Neural progenitor cell (in vitro differentiated cells): ENCODE measurements at regions not wholly inside any gene's neighbourhood (a gene's known extent, or its start where the extent isn't known, plus 50 kb on each side); places are given as distances from the start of the nearest gene placed in this dataset.

Experiments
- DNase-seq: peaks from one replicate; pipeline ENCODE4 v3.0.0-alpha.2; 2016; ENCODE audit warnings: low spot score
- H2AFZ ChIP-seq: fragments of 200-600 bp; sonication (generic); replicated peaks from 2 replicates; pipeline ENCODE4 v1.6.1; 2016; ENCODE audit warnings: antibody characterized with exemption
- H3F3A ChIP-seq: fragments of 200-600 bp; sonication (generic); 2 replicates; pipeline ENCODE4 v1.6.1; 2016; ENCODE audit warnings: antibody characterized with exemption, low read depth
- H3K27ac ChIP-seq: fragments of 200-600 bp; sonication (generic); 2 replicates; pipeline ENCODE4 v1.5.1; 2016; ENCODE audit warnings: mild to moderate bottlenecking
- H3K27me3 ChIP-seq: fragments of 200-600 bp; sonication (generic); 2 replicates; pipeline ENCODE4 v1.6.1; 2016; ENCODE audit warnings: mild to moderate bottlenecking, moderate library complexity
- H3K36me3 ChIP-seq: fragments of 200-600 bp; sonication (generic); 2 replicates; pipeline ENCODE4 v1.5.1; 2016
- H3K4me1 ChIP-seq: fragments of 200-600 bp; sonication (generic); 2 replicates; pipeline ENCODE4 v1.6.1; 2016; ENCODE audit warnings: mixed run types
- H3K4me2 ChIP-seq: fragments of 200-600 bp; sonication (generic); 2 replicates; pipeline ENCODE4 v1.6.1; 2016
- H3K4me3 ChIP-seq: fragments of 200-600 bp; sonication (generic); 2 replicates; pipeline ENCODE4 v1.5.1; 2016
- H3K79me2 ChIP-seq: fragments of 200-600 bp; sonication (generic); 2 replicates; pipeline ENCODE4 v1.6.1; 2016; ENCODE audit warnings: low read depth
- H3K9ac ChIP-seq: fragments of 200-600 bp; sonication (generic); 2 replicates; pipeline ENCODE4 v1.6.1; 2016
- H3K9me3 ChIP-seq: fragments of 200-600 bp; sonication (generic); 2 replicates; pipeline ENCODE4 v1.5.1; 2016; ENCODE audit warnings: low read depth
- H4K20me1 ChIP-seq: fragments of 200-600 bp; sonication (generic); 2 replicates; pipeline ENCODE4 v1.6.1; 2016; ENCODE audit warnings: low read depth
- H3K27ac Mint-ChIP-seq: 3 replicates; pipeline ENCODE4 v1.8.0; 2021; ENCODE audit warnings: mixed read lengths
- H3K27me3 Mint-ChIP-seq: 2 replicates; pipeline ENCODE4 v1.8.0; 2022; ENCODE audit warnings: low read depth, mild to moderate bottlenecking, inconsistent platforms, moderate library complexity, mixed read lengths; ENCODE audit not compliant: insufficient read depth
- H3K36me3 Mint-ChIP-seq: 3 replicates; pipeline ENCODE4 v1.8.0; 2021; ENCODE audit warnings: mixed read lengths
- H3K4me1 Mint-ChIP-seq: 3 replicates; pipeline ENCODE4 v1.8.0; 2021; ENCODE audit warnings: mixed read lengths
- H3K4me3 Mint-ChIP-seq: 3 replicates; pipeline ENCODE4 v1.8.0; 2021; ENCODE audit warnings: mild to moderate bottlenecking, moderate library complexity, mixed read lengths
- H3K9me3 Mint-ChIP-seq: 3 replicates; pipeline ENCODE4 v1.8.0; 2020; ENCODE audit warnings: mixed read lengths
- EZH2 ChIP-seq: fragments of 200-600 bp; sonication (generic); IDR thresholded peaks from 2 replicates; pipeline ENCODE4 v1.6.1; 2017; ENCODE audit warnings: antibody characterized with exemption, mild to moderate bottlenecking, moderate library complexity
- EZH2phosphoT487 ChIP-seq: fragments of 200-600 bp; sonication (generic); IDR thresholded peaks from 2 replicates; pipeline ENCODE4 v1.6.1; 2017; ENCODE audit warnings: antibody characterized with exemption
- TF ChIP-seq, protein P1 (sequence below): fragments of 200-600 bp; sonication (generic); IDR thresholded peaks from 2 replicates; pipeline ENCODE4 v1.5.1; 2017; ENCODE audit warnings: antibody characterized with exemption, mild to moderate bottlenecking

DNA sequence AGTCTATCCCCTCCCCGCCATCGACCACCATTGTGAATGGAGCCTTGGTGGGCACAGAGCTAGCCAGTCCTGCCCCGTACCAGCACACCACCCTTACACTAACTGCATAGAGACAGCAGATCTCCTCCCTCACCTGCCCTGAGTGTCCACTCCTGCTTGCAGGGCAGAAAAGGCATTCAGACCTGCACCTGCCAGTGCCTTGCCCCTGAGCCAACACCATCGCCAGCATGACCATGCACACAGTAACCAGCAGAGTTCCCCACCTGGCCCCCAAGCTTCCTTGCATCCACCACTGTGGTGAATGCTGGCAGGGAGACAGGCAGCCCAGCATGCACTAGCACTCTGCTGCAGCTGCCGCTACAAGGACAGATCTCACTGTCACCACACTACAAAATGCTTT is 397.1 kb downstream of the KLHL4 start:
- no peaks in the 10 kb centered on the region for H3K27me3 Mint-ChIP-seq
- no peak overlapping the region for H3K4me2 ChIP-seq
- no peak overlapping the region for H3K9ac ChIP-seq
- no peaks in the 10 kb centered on the region for H3K4me1 ChIP-seq
- H3K27me3 ChIP-seq = no peaks in the 10 kb centered on the region
- no peak overlapping the region for H3K27ac Mint-ChIP-seq
- H3K4me3 ChIP-seq = no peak overlapping the region
- no peak for DNase-seq
- H3K27ac ChIP-seq = no peak overlapping the region
- TF ChIP-seq EZH2phosphoT487 (no peak), EZH2 (no peak)
- H3K9me3 Mint-ChIP-seq = peaks cover 2% of the 10 kb centered on the region
- H2AFZ ChIP-seq = no peak overlapping the region
- no peaks in the 10 kb centered on the region for H3K36me3 ChIP-seq
- H3K4me3 Mint-ChIP-seq = no peak overlapping the region
- no peaks in the 10 kb centered on the region for H3F3A ChIP-seq
- H3K9me3 ChIP-seq = no peaks in the 10 kb centered on the region
- H4K20me1 ChIP-seq = no peaks in the 10 kb centered on the region
- no peaks in the 10 kb centered on the region for H3K79me2 ChIP-seq
- H3K4me1 Mint-ChIP-seq = no peaks in the 10 kb centered on the region
- no peaks in the 10 kb centered on the region for H3K36me3 Mint-ChIP-seq

DNA sequence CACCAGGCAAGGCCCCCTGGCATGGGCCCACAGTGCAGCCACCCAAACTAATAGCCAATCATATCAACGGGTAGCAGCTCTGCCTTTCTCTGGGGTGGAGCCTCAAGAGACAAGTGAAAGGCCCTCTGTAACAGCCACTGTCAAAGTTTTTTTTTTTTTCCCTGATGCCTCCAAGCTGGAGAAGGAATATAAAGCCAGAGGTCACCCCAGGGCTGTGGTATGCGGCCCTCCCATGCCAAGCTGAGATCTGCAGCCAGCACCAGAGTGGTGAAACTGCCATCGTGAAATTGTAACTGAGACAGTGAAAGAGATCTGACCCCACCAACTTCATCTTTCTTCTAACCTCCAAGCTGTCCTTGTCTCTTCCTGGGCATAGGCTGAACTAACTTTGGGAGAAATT is 407.0 kb downstream of the KLHL4 start:
- Histone ChIP-seq H3K79me2 (no peaks in the 10 kb centered on the region), H3K4me1 (no peaks in the 10 kb centered on the region), H2AFZ (no peak overlapping the region), H3K27me3 (no peaks in the 10 kb centered on the region), H3F3A (no peaks in the 10 kb centered on the region), H3K4me2 (no peak overlapping the region), H3K4me3 (no peak overlapping the region), H4K20me1 (no peaks in the 10 kb centered on the region), H3K9me3 (no peaks in the 10 kb centered on the region), H3K27ac (no peak overlapping the region), H3K9ac (no peak overlapping the region), H3K36me3 (no peaks in the 10 kb centered on the region)
- Mint-ChIP-seq H3K36me3 (no peaks in the 10 kb centered on the region), H3K9me3 (no peaks in the 10 kb centered on the region), H3K4me3 (no peak overlapping the region), H3K27me3 (no peaks in the 10 kb centered on the region), H3K4me1 (no peaks in the 10 kb centered on the region), H3K27ac (no peak overlapping the region)
- no peak for DNase-seq
- TF ChIP-seq, protein P1, sequence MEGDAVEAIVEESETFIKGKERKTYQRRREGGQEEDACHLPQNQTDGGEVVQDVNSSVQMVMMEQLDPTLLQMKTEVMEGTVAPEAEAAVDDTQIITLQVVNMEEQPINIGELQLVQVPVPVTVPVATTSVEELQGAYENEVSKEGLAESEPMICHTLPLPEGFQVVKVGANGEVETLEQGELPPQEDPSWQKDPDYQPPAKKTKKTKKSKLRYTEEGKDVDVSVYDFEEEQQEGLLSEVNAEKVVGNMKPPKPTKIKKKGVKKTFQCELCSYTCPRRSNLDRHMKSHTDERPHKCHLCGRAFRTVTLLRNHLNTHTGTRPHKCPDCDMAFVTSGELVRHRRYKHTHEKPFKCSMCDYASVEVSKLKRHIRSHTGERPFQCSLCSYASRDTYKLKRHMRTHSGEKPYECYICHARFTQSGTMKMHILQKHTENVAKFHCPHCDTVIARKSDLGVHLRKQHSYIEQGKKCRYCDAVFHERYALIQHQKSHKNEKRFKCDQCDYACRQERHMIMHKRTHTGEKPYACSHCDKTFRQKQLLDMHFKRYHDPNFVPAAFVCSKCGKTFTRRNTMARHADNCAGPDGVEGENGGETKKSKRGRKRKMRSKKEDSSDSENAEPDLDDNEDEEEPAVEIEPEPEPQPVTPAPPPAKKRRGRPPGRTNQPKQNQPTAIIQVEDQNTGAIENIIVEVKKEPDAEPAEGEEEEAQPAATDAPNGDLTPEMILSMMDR = no peak
- TF ChIP-seq EZH2 = no peak
- no peak for TF ChIP-seq EZH2phosphoT487

DNA sequence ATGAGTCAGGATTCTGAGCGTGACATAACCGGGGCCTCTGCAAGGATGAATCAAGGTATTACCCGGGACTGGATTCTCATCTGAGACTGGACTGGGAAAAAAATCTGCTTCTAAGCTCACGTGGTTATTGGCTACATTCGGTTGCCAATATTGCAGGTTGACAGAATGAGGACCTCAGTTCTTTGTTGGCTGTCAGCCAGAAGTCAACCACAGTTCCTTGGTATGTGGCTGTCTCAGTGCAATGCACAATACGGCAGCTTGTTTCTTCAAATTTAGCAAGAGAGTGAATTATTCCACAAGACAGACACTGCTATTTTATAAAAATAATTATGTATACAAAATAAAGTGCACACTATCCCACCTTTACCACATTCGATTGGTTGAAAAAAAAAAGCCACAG is 424.2 kb downstream of the KLHL4 start:
- no peaks in the 10 kb centered on the region for H3K4me1 ChIP-seq
- H3K4me3 Mint-ChIP-seq = no peak overlapping the region
- no peak overlapping the region for H3K4me3 ChIP-seq
- no peak overlapping the region for H3K9ac ChIP-seq
- H3K27ac Mint-ChIP-seq = no peak overlapping the region
- no peaks in the 10 kb centered on the region for H3K4me1 Mint-ChIP-seq
- no peaks in the 10 kb centered on the region for H3K36me3 Mint-ChIP-seq
- peaks cover 2% of the 10 kb centered on the region for H3K27me3 Mint-ChIP-seq
- no peaks in the 10 kb centered on the region for H3K27me3 ChIP-seq
- DNase-seq = no peak
- H3K36me3 ChIP-seq = no peaks in the 10 kb centered on the region
- H3K4me2 ChIP-seq = no peak overlapping the region
- no peak for TF ChIP-seq EZH2
- TF ChIP-seq, protein P1 = no peak
- no peak for TF ChIP-seq EZH2phosphoT487
- H2AFZ ChIP-seq = no peak overlapping the region
- no peaks in the 10 kb centered on the region for H3K9me3 ChIP-seq
- H3K79me2 ChIP-seq = no peaks in the 10 kb centered on the region
- H4K20me1 ChIP-seq = no peaks in the 10 kb centered on the region
- no peaks in the 10 kb centered on the region for H3K9me3 Mint-ChIP-seq
- no peaks in the 10 kb centered on the region for H3F3A ChIP-seq
- H3K27ac ChIP-seq = no peak overlapping the region

DNA sequence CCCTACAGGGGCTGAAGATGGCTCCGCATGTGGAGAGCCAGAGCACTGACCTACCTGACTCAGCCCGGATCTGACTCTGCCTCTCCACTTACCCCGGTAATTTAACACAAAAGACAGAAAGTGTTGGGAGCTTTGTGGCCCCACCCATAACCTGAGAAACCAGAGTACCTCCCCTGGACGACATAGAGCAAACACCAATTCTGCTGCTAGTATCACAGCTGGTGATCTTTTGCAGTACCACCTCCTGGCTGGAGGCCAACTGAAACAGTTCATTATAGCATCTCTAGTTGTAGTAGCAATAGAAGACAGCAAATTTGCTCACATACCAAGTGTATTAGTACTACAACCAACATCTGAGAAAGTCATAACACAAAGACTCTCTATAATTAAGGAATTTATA is 443.9 kb downstream of the KLHL4 start:
- peak overlapping the region; percentile 24 for H2AFZ ChIP-seq
- no peak overlapping the region for H3K27ac ChIP-seq
- H3F3A ChIP-seq = no peaks in the 10 kb centered on the region
- no peaks in the 10 kb centered on the region for H3K4me1 Mint-ChIP-seq
- H3K4me3 ChIP-seq = no peak overlapping the region
- no peaks in the 10 kb centered on the region for H4K20me1 ChIP-seq
- H3K79me2 ChIP-seq = no peaks in the 10 kb centered on the region
- H3K27me3 ChIP-seq = no peaks in the 10 kb centered on the region
- no peaks in the 10 kb centered on the region for H3K9me3 Mint-ChIP-seq
- no peaks in the 10 kb centered on the region for H3K9me3 ChIP-seq
- H3K36me3 Mint-ChIP-seq = no peaks in the 10 kb centered on the region
- no peak overlapping the region for H3K4me2 ChIP-seq
- no peak for DNase-seq
- H3K27ac Mint-ChIP-seq = no peak overlapping the region
- no peak overlapping the region for H3K4me3 Mint-ChIP-seq
- H3K27me3 Mint-ChIP-seq = no peaks in the 10 kb centered on the region
- H3K9ac ChIP-seq = no peak overlapping the region
- TF ChIP-seq EZH2phosphoT487 = no peak
- TF ChIP-seq EZH2 = no peak
- TF ChIP-seq, protein P1 = no peak
- no peaks in the 10 kb centered on the region for H3K4me1 ChIP-seq
- H3K36me3 ChIP-seq = no peaks in the 10 kb centered on the region
